ENCODE measurements at regions not wholly inside any gene's neighbourhood (a gene's known extent, or its start where the extent isn't known, plus 50 kb on each side); places are given as distances from the start of the nearest gene placed in this dataset.
"Not testable (repeated sequence)": the region's sequence is repeated elsewhere in the genome, so short reads cannot be mapped to it uniquely, and the experiment has no call there.

DNA sequence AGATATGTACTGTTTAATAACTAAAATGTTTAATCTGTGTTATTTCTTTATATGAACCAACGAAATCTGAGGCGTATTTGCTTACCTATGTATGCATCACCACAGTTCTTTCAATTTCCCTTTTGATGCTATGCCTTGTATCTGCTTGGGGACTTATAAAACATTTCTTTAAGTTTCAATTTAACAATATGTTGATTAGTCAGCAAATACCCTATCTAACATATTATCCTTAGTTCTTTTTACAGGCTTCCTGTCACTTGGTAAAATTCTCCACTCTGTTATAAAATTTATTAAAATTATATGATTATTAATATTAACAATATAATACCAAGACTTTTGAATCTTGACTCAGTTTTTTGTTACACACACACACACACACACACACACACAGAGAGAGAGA lies 174.3 kb downstream of the CPS1 start:
- Histone ChIP-seq H3K4me3 (no peak overlapping the region), H3K4me1 (no peaks in the 10 kb centered on the region), H3K27ac (no peak overlapping the region), H3K27me3 (no peaks in the 10 kb centered on the region), H3K36me3 (no peaks in the 10 kb centered on the region), H3K9me3 (no peaks in the 10 kb centered on the region)
- 91 to 95% methylated on average over 2 of the region's 2 CpGs for WGBS, 2 donors
- no peak for DNase-seq (ENCODE audit: low spot score in 2 of 2)
- no peak for TF ChIP-seq POLR2A (IDR thresholded peaks at IDR 0.05)
- TF ChIP-seq EP300 (IDR thresholded peaks at IDR 0.05): no peak
- TF ChIP-seq, protein P1, sequence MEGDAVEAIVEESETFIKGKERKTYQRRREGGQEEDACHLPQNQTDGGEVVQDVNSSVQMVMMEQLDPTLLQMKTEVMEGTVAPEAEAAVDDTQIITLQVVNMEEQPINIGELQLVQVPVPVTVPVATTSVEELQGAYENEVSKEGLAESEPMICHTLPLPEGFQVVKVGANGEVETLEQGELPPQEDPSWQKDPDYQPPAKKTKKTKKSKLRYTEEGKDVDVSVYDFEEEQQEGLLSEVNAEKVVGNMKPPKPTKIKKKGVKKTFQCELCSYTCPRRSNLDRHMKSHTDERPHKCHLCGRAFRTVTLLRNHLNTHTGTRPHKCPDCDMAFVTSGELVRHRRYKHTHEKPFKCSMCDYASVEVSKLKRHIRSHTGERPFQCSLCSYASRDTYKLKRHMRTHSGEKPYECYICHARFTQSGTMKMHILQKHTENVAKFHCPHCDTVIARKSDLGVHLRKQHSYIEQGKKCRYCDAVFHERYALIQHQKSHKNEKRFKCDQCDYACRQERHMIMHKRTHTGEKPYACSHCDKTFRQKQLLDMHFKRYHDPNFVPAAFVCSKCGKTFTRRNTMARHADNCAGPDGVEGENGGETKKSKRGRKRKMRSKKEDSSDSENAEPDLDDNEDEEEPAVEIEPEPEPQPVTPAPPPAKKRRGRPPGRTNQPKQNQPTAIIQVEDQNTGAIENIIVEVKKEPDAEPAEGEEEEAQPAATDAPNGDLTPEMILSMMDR (IDR thresholded peaks at IDR 0.05): no peak

DNA sequence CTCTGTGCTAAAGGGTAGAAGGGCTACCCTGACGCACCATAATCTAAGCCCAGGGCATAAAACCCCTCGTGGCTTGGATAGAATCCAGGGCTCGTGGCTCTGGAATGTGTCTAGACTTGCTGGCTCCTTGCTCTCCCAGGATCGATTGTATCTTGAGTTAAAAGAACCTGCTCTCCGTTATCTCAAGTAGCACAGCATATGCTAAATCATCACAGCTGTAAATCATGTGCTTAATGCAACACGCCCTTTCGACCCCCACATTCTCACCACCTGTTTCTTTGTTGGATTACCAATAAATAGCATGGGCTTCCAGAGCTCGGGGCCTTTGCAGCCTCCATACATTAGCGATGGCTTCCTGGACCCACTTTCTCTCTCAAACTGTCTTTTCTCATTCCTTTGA lies 190.4 kb downstream of the CPS1 start:
- DNase-seq (ENCODE audit: low spot score in 2 of 2); H3K36me3 ChIP-seq; H3K9me3 ChIP-seq; H3K27ac ChIP-seq; H3K27me3 ChIP-seq; H3K4me3 ChIP-seq; H3K4me1 ChIP-seq: not testable (repeated sequence)
- WGBS, 2 donors: 35 to 40% methylated on average over 9 of the region's 9 CpGs

GRCh38 chr2:210752532-210752931 lies 196.1 kb downstream of the CPS1 start:
- no peaks in the 10 kb centered on the region for H3K4me1 ChIP-seq
- WGBS, 2 donors: 78 to 86% methylated on average over 6 of the region's 6 CpGs
- TF ChIP-seq, protein P1 (IDR thresholded peaks at IDR 0.05): no peak
- TF ChIP-seq EP300 (IDR thresholded peaks at IDR 0.05): no peak
- H3K27me3 ChIP-seq: no peaks in the 10 kb centered on the region
- no peaks in the 10 kb centered on the region for H3K36me3 ChIP-seq
- H3K9me3 ChIP-seq: no peaks in the 10 kb centered on the region
- no peak overlapping the region for H3K27ac ChIP-seq
- no peak for DNase-seq (ENCODE audit: low spot score in 2 of 2)
- H3K4me3 ChIP-seq: no peak overlapping the region

- TF ChIP-seq EP300 (IDR thresholded peaks at IDR 0.05) (no peak), POLR2A (IDR thresholded peaks at IDR 0.05) (no peak)
- TF ChIP-seq, protein P1 (IDR thresholded peaks at IDR 0.05): no peak
- Histone ChIP-seq H3K27ac (no peak overlapping the region), H3K4me1 (no peaks in the 10 kb centered on the region), H3K27me3 (no peaks in the 10 kb centered on the region), H3K9me3 (no peaks in the 10 kb centered on the region), H3K36me3 (no peaks in the 10 kb centered on the region), H3K4me3 (no peak overlapping the region)
- no peak for DNase-seq (ENCODE audit: low spot score in 2 of 2)
- WGBS, 2 donors: 60 to 62% methylated on average over 3 of the region's 3 CpGs
Measured at GRCh38 chr2:210753386-210753785, 197.0 kb downstream of the CPS1 start.

DNA sequence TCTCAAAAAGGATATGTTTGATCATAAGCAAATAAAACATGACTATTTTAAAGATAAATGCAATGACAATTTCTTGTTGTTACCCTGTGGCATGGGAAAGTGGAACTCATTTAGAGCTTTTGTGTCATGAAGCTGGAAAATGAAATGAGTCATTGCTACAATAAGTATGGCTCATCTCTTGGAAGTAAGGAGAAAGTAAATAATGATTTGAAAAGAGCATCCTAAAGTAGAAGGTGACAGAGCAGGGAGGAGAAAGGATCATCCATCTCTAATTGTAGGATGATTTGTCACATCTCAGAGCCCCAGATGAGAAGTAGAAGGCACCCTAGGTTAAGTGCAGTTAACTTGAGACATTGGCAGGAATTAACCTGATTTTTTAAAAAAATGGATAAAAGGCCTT lies 200.5 kb downstream of the CPS1 start:
- Histone ChIP-seq H3K4me3 (no peak overlapping the region), H3K27me3 (no peaks in the 10 kb centered on the region), H3K36me3 (no peaks in the 10 kb centered on the region), H3K4me1 (no peaks in the 10 kb centered on the region), H3K27ac (no peak overlapping the region), H3K9me3 (no peaks in the 10 kb centered on the region)
- no peak for DNase-seq (ENCODE audit: low spot score in 2 of 2)
- no peak for TF ChIP-seq EP300 (IDR thresholded peaks at IDR 0.05)

DNA sequence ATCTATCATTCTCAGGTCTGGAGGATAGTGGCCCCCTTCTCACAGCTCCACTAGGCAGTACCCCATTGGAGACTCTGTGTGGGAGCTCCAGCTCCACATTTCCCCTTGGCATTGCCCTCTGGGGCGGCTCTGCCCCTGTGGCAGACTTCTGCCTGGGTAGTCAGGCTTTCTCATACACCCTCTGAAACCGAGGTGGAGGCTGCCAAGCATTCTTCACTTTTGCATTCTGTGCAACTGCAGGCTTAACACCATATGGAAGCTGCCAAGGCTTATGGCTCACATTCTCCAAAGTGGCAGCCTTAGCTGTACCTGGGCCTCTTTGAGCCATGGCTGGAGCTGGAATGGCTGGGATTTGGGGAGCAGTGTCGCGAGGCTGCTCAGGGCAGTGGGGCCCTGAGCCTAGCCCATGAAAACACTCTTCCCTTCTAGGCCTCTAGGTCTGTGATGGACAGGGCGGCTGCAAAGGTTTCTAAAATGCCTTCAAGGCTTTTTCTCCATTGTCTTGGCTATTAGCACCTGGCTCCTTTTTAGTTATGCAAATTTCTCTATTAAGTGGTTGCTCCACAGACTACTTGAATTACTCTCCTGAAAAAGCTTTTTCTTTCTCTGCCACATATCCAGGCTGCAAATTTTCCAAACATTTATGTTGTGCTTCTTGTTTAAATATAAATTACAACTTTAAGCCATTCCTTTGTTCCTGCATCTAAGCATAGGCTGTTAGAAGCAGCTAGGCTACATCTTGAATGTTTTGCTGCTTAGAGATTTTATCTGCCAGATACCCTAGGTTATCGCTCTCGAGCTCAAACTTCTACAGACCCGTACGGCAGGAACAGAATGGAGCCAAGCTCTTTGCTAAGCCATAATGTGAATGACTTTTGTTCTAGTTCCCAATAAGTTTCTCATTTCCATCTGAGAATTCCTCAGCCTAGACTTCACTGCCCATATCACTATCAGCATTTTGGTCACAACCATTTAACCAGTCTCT lies 206.5 kb downstream of the CPS1 start:
- no peaks in the 10 kb centered on the region for H3K27me3 ChIP-seq
- no peak overlapping the region for H3K4me3 ChIP-seq
- no peaks in the 10 kb centered on the region for H3K4me1 ChIP-seq
- TF ChIP-seq, protein P1 (IDR thresholded peaks at IDR 0.05): no peak
- TF ChIP-seq EP300 (IDR thresholded peaks at IDR 0.05): no peak
- no peak for TF ChIP-seq POLR2A (IDR thresholded peaks at IDR 0.05)
- DNase-seq (ENCODE audit: low spot score in 2 of 2): no peak
- no peak overlapping the region for H3K27ac ChIP-seq
- 82 to 87% methylated on average over 9 of the region's 9 CpGs for WGBS, 2 donors
- H3K36me3 ChIP-seq: no peaks in the 10 kb centered on the region
- no peaks in the 10 kb centered on the region for H3K9me3 ChIP-seq
